ENCODE measurements at regions not wholly inside any gene's neighbourhood (a gene's known extent, or its start where the extent isn't known, plus 50 kb on each side); places are given as distances from the start of the nearest gene placed in this dataset.

GRCh38 chr18:24771300-24771699 lies 310.9 kb downstream of the HRH4 start:
- in situ Hi-C loops (cut with HindIII; ENCODE audit: low sequenced_read_pairs): no loop called here

GRCh38 chr18:24773101-24773500 lies 312.7 kb downstream of the HRH4 start:
- in situ Hi-C loops (cut with HindIII; ENCODE audit: low sequenced_read_pairs): no loop called here

- in situ Hi-C loops (cut with HindIII; ENCODE audit: low sequenced_read_pairs): no loop called here
These were observed 315.6 kb downstream of the HRH4 start for GRCh38 chr18:24776019-24776418.

GRCh38 chr18:24778810-24779418 lies 318.5 kb downstream of the HRH4 start:
- in situ Hi-C loops (cut with HindIII; ENCODE audit: low sequenced_read_pairs): no loop called here

- in situ Hi-C loops (cut with HindIII; ENCODE audit: low sequenced_read_pairs): no loop called here
These were observed 322.1 kb downstream of the HRH4 start for GRCh38 chr18:24782566-24782965.

GRCh38 chr18:24785019-24785418 lies 324.6 kb downstream of the HRH4 start:
- in situ Hi-C loops (cut with HindIII; ENCODE audit: low sequenced_read_pairs): no loop called here

- in situ Hi-C loops (cut with HindIII; ENCODE audit: low sequenced_read_pairs): no loop called here
These were observed 325.6 kb downstream of the HRH4 start for GRCh38 chr18:24786027-24786426.

GRCh38 chr18:24790347-24790746 lies 329.9 kb downstream of the HRH4 start:
- in situ Hi-C loops (cut with HindIII; ENCODE audit: low sequenced_read_pairs): no loop called here

- in situ Hi-C loops (cut with HindIII; ENCODE audit: low sequenced_read_pairs): no loop called here
These were observed 331.5 kb downstream of the HRH4 start for GRCh38 chr18:24791751-24792545.

- in situ Hi-C loops (cut with HindIII; ENCODE audit: low sequenced_read_pairs): no loop called here
These were observed 333.3 kb downstream of the HRH4 start for GRCh38 chr18:24793742-24794141.

GRCh38 chr18:24795129-24795528 lies 334.7 kb downstream of the HRH4 start:
- in situ Hi-C loops (cut with HindIII; ENCODE audit: low sequenced_read_pairs): no loop called here

- in situ Hi-C loops (cut with HindIII; ENCODE audit: low sequenced_read_pairs): no loop called here
These were observed 337.5 kb downstream of the HRH4 start for GRCh38 chr18:24797981-24798380.

- in situ Hi-C loops (cut with HindIII; ENCODE audit: low sequenced_read_pairs): no loop called here
These were observed 338.7 kb downstream of the HRH4 start for GRCh38 chr18:24799176-24799575.

- in situ Hi-C loops (cut with HindIII; ENCODE audit: low sequenced_read_pairs): no loop called here
These were observed 339.3 kb downstream of the HRH4 start for GRCh38 chr18:24799720-24800119.

GRCh38 chr18:24801001-24801400 lies 340.6 kb downstream of the HRH4 start:
- in situ Hi-C loops (cut with HindIII; ENCODE audit: low sequenced_read_pairs): no loop called here

GRCh38 chr18:24802456-24802855 lies 342.0 kb downstream of the HRH4 start:
- in situ Hi-C loops (cut with HindIII; ENCODE audit: low sequenced_read_pairs): no loop called here

GRCh38 chr18:24805156-24805555 lies 344.7 kb downstream of the HRH4 start:
- in situ Hi-C loops (cut with HindIII; ENCODE audit: low sequenced_read_pairs): no loop called here

- in situ Hi-C loops (cut with HindIII; ENCODE audit: low sequenced_read_pairs): no loop called here
These were observed 348.9 kb downstream of the HRH4 start for GRCh38 chr18:24809173-24809950.

- in situ Hi-C loops (cut with HindIII; ENCODE audit: low sequenced_read_pairs): no loop called here
These were observed 350.3 kb downstream of the HRH4 start for GRCh38 chr18:24810561-24811305.

GRCh38 chr18:24811950-24812681 lies 351.7 kb downstream of the HRH4 start:
- in situ Hi-C loops (cut with HindIII; ENCODE audit: low sequenced_read_pairs): no loop called here
